ENCODE measurements at regions not wholly inside any gene's neighbourhood (a gene's known extent, or its start where the extent isn't known, plus 50 kb on each side); places are given as distances from the start of the nearest gene placed in this dataset.

- no peak for TF ChIP-seq CTCF (conservative IDR thresholded peaks at IDR 0.05; ENCODE audit: low read depth, low read length)
- TF ChIP-seq EZH2 (IDR thresholded peaks at IDR 0.05; ENCODE audit: borderline replicate concordance, low read depth, low read length, poor library complexity, severe bottlenecking): no peak
Measured at GRCh38 chr20:56723331-56723730, 94.2 kb downstream of the TFAP2C start.
